Endodermal cell (in vitro differentiated cells): ENCODE measurements at regions not wholly inside any gene's neighbourhood (a gene's known extent, or its start where the extent isn't known, plus 50 kb on each side); places are given as distances from the start of the nearest gene placed in this dataset.

Experiments
- DNase-seq: peaks from one replicate; pipeline ENCODE4 v3.0.0-alpha.2; 2017
- H3K27ac ChIP-seq: 2 replicates; pipeline ENCODE4 v1.5.1; 2013; ENCODE audit warnings: mild to moderate bottlenecking, low read depth, low read length, moderate library complexity
- H3K27me3 ChIP-seq: 2 replicates; pipeline ENCODE4 v1.6.1; 2013; ENCODE audit warnings: mild to moderate bottlenecking, low read length, moderate library complexity; ENCODE audit not compliant: insufficient read depth, control insufficient read depth, poor library complexity, severe bottlenecking
- H3K36me3 ChIP-seq: 2 replicates; pipeline ENCODE4 v1.7.0; 2013; ENCODE audit warnings: mild to moderate bottlenecking, low read length, moderate library complexity; ENCODE audit not compliant: control insufficient read depth, insufficient read depth
- H3K4me1 ChIP-seq: one replicate; pipeline ENCODE4 v1.7.0; 2013; ENCODE audit warnings: low read length; ENCODE audit not compliant: control insufficient read depth, insufficient read depth
- H3K4me3 ChIP-seq: 2 replicates; pipeline ENCODE4 v1.5.1; 2013; ENCODE audit warnings: mild to moderate bottlenecking, low read length, moderate library complexity
- H3K9ac ChIP-seq: 2 replicates; pipeline ENCODE4 v1.6.1; 2013; ENCODE audit warnings: mild to moderate bottlenecking, low read length, moderate library complexity; ENCODE audit not compliant: poor library complexity, severe bottlenecking; ENCODE audit errors: extremely low read depth
- H3K9me3 ChIP-seq: 2 replicates; pipeline ENCODE4 v1.6.1; 2013; ENCODE audit warnings: mild to moderate bottlenecking, low read length, moderate library complexity; ENCODE audit not compliant: control insufficient read depth
- H3K27ac Mint-ChIP-seq: 2 replicates; pipeline ENCODE4 v1.8.0; 2020; ENCODE audit warnings: mixed read lengths
- H3K27me3 Mint-ChIP-seq: 2 replicates; pipeline ENCODE4 v1.8.0; 2021; ENCODE audit warnings: mild to moderate bottlenecking, mixed read lengths; ENCODE audit not compliant: insufficient read depth
- H3K36me3 Mint-ChIP-seq: 2 replicates; pipeline ENCODE4 v1.8.0; 2020; ENCODE audit warnings: low read depth, mixed read lengths
- H3K4me1 Mint-ChIP-seq: 2 replicates; pipeline ENCODE4 v1.8.0; 2020; ENCODE audit warnings: mixed read lengths
- H3K4me3 Mint-ChIP-seq: 2 replicates; pipeline ENCODE4 v1.8.0; 2020; ENCODE audit warnings: mild to moderate bottlenecking, moderate library complexity, mixed read lengths
- H3K9me3 Mint-ChIP-seq: 2 replicates; pipeline ENCODE4 v1.8.0; 2020; ENCODE audit warnings: mild to moderate bottlenecking, mixed read lengths
- WGBS, 2 experiments: methylation state at CpG; one replicate each; pipeline versions ENCODE4 v1.1.5 to v1.1.7; 2013; ENCODE audit warnings: missing lambda C conversion rate in 2 of 2, mixed read lengths in 1 of 2; ENCODE audit not compliant: insufficient coverage in 1 of 2, insufficient read length in 1 of 2; 5-methylcytosine and 5-hydroxymethylcytosine counted together
- TF ChIP-seq, protein P1 (sequence below): fragments of 200-600 bp; sonication (generic); conservative IDR thresholded peaks from 2 replicates; pipeline ENCODE4 v1.5.0; 2021; ENCODE audit warnings: antibody characterized with exemption, mild to moderate bottlenecking

DNA sequence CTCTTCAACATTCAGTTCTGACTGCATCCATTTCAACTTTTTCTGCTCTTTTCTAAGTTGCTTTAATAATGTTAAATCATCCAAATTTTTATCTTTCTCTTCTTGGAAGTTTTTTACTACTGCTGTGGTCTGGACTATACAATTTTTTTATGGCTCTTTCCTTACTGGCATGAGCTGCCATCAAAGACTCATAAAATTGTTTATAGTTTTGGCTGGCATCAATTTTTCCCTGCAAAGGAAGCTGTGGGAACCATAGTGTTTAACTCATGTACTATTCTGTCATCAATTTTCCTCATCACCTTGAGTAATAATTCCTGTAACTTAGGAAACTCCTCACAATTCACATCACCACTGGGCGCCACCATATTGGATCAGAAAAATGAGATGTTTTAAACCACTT, 77.6 kb upstream of the A1CF start:
- H3K27me3 Mint-ChIP-seq = no peaks in the 10 kb centered on the region
- Histone ChIP-seq H3K27ac (no peak overlapping the region), H3K9ac (no peak overlapping the region), H3K9me3 (no peaks in the 10 kb centered on the region), H3K36me3 (no peaks in the 10 kb centered on the region), H3K27me3 (no peaks in the 10 kb centered on the region), H3K4me1 (no peaks in the 10 kb centered on the region), H3K4me3 (no peak overlapping the region)
- 89% methylated on average over 1 of the region's 1 CpG; no CpG with 5 or more reads in 1 of the 2 experiments for WGBS, 2 experiments
- no peak overlapping the region for H3K4me3 Mint-ChIP-seq
- no peak overlapping the region for H3K27ac Mint-ChIP-seq
- H3K36me3 Mint-ChIP-seq = no peaks in the 10 kb centered on the region
- no peak for DNase-seq
- no peaks in the 10 kb centered on the region for H3K9me3 Mint-ChIP-seq
- TF ChIP-seq, protein P1, sequence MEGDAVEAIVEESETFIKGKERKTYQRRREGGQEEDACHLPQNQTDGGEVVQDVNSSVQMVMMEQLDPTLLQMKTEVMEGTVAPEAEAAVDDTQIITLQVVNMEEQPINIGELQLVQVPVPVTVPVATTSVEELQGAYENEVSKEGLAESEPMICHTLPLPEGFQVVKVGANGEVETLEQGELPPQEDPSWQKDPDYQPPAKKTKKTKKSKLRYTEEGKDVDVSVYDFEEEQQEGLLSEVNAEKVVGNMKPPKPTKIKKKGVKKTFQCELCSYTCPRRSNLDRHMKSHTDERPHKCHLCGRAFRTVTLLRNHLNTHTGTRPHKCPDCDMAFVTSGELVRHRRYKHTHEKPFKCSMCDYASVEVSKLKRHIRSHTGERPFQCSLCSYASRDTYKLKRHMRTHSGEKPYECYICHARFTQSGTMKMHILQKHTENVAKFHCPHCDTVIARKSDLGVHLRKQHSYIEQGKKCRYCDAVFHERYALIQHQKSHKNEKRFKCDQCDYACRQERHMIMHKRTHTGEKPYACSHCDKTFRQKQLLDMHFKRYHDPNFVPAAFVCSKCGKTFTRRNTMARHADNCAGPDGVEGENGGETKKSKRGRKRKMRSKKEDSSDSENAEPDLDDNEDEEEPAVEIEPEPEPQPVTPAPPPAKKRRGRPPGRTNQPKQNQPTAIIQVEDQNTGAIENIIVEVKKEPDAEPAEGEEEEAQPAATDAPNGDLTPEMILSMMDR = no peak
- H3K4me1 Mint-ChIP-seq = no peaks in the 10 kb centered on the region

DNA sequence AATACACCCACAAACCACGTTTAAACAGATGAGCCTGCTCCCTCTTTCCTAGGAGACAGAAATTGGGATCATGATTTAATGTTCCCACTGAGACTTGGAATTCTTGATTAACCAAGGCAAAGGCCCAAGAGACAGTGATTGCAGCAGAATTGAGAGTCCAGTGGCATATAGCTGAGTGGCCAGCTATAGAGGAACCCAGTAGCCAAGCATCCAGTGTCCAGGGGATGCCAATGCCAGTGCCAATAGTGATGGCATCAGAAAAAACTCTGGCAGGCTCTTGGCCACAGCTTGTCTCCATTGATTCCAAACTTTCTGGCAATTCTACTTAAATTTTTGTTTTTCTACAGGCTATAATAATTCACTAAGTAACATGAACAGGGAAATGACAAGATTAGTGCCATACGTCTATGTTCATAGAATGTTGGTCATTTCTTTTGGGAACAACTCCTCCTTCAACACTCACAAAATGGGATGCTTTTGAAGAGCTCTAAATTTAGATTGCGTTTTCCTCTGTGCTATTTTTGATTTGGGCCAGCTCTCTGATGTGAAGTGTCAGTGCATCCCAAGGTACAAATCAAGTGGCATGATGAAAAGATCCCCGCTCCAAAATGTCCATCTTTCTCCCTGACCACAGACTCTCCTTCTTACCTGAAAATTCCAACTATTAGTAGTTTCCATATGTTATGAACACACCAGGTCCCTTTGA, 83.1 kb upstream of the A1CF start:
- peaks cover 8% of the 10 kb centered on the region for H3K4me1 Mint-ChIP-seq
- Histone ChIP-seq H3K9me3 (no peaks in the 10 kb centered on the region), H3K36me3 (no peaks in the 10 kb centered on the region), H3K27ac (no peak overlapping the region), H3K9ac (no peak overlapping the region), H3K4me3 (no peak overlapping the region), H3K4me1 (no peaks in the 10 kb centered on the region), H3K27me3 (no peaks in the 10 kb centered on the region)
- TF ChIP-seq, protein P1 = no peak
- no peaks in the 10 kb centered on the region for H3K27me3 Mint-ChIP-seq
- no peak overlapping the region for H3K4me3 Mint-ChIP-seq
- 87 to 92% methylated on average over 4 of the region's 4 CpGs for WGBS, 2 experiments
- H3K27ac Mint-ChIP-seq = no peak overlapping the region
- H3K9me3 Mint-ChIP-seq = no peaks in the 10 kb centered on the region
- DNase-seq = no peak
- H3K36me3 Mint-ChIP-seq = no peaks in the 10 kb centered on the region

DNA sequence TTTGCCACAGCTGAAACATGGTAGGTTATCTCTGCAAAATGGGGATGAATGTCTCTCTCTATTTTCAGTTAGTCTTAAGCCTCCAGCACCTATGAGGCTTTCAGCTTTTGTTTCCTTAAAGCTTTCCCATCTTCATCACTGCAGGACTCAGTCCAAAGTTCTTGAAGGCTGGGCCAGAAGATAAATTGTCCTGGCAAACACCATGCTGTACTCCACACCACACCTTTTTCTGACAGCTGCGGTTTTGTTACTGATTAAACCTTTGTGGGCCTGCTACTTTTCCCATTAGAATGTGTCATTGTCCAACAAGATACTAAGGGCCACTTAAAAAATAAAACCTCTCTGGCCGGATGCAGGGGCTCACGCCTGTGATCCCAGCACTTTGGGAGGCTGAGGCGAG, 87.2 kb upstream of the A1CF start:
- Histone ChIP-seq H3K27ac (no peak overlapping the region), H3K9ac (no peak overlapping the region), H3K36me3 (no peaks in the 10 kb centered on the region), H3K4me3 (no peak overlapping the region), H3K9me3 (no peaks in the 10 kb centered on the region), H3K4me1 (no peaks in the 10 kb centered on the region), H3K27me3 (no peaks in the 10 kb centered on the region)
- TF ChIP-seq, protein P1 = no peak
- H3K27ac Mint-ChIP-seq = no peak overlapping the region
- H3K4me1 Mint-ChIP-seq = peaks cover 8% of the 10 kb centered on the region
- DNase-seq = no peak
- H3K27me3 Mint-ChIP-seq = no peaks in the 10 kb centered on the region
- WGBS, 2 experiments = 84 to 95% methylated on average over 4 of the region's 4 CpGs
- H3K9me3 Mint-ChIP-seq = no peaks in the 10 kb centered on the region
- no peak overlapping the region for H3K4me3 Mint-ChIP-seq
- no peaks in the 10 kb centered on the region for H3K36me3 Mint-ChIP-seq
